SW 1271 (cell line): ENCODE measurements at regions not wholly inside any gene's neighbourhood (a gene's known extent, or its start where the extent isn't known, plus 50 kb on each side); places are given as distances from the start of the nearest gene placed in this dataset.
"Not testable (repeated sequence)": the region's sequence is repeated elsewhere in the genome, so short reads cannot be mapped to it uniquely, and the experiment has no call there.

Experiments used
- DNase-seq, 2 experiments: peaks; one replicate each; lab custom pipeline; 2025; lab: John Stamatoyannopoulos, UW

DNA sequence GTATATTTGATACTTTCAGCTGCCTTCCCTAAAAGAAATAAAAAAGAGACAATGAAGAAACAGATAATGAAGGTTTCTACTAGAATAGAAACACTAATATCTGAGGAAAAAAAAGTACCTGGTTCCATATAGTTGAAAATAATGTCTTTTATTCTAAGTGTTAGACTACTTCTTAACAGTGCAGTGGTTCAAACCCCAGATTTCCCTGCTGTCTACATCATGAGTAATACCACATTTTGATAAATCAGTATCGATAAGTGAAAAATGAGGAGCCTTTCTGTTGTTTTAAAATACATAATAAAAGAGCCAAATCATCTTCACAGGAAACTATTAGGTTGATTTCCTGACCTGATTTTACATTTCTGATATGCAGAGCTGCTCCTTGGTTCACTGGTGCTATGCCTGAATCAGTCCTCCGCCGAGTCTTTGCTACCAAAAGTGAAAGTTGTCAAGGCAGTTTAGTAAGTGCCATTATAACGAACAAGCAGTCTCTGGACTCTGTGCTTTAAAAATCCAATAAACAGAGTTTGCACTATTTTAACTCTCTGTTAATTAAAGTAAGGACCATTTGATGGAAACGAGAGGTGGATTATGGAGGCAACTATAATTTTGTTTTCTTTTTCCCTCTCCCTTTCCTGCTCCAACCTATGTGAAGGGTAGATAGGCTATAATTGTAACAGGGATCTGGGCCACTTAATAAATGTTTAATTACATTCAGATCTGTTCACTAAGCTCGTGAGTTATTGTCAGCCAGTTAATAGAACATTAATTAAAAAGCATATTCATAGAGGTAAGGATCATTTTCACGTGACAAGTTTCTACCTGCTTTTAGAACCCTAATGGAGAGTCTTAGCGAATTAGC lies 724.5 kb upstream of the RAG2 start:
- no peak for DNase-seq

DNA sequence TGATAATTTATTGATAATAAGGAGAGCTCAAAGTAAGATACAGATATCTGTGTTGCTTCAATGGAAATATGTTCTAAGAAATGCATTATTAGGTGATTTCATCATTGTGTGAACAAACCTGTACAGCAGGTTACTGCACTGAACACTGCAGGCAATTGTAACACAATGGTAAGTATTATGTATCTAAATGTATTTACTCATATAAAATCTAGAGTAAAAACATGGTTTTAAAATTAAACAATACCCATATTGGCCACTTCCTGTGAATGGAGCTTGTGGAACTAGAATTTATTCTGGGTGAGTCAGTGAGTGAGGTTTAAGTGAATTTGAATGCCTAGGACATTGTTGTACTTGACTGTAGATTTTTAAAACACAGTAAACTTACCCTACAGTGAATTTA lies 722.9 kb upstream of the RAG2 start:
- no peak for DNase-seq

DNA sequence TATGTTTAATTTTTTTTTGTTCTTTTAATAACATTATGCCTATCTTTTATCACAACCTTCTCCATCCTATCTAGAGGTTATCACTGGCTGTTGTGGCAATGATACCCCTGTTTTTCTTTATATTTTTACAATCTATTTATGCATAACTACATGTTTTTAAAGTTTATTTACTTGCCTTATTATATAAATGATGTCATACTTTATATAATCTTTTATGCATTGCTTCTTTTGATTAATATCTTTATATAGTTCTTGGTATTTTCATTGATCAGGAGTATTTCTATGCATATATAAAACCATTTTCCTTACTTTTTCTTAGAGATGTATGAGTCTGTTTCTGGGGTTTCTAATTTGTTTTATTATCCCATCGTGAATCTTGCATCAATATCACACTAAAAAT lies 719.8 kb upstream of the RAG2 start:
- DNase-seq: no peak

DNA sequence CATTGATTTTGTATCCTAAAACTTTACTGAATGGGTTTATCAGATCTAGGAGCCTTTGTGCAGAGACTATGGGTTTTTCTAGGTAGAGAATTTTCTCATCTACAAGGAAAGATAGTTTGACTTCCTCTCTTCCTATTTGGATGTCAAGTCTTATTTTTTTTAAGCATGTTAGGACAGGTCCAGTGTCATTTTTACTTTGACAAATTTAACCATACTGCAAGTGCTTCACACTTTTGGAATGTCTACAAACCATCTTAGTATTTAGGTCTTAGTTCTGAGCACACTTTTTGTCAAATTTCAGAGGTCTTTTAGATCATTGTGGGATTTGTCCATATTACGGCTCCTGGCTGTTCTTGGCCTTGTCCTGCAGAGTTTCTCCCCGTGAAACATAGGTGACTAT lies 715.2 kb upstream of the RAG2 start:
- no peak for DNase-seq

DNA sequence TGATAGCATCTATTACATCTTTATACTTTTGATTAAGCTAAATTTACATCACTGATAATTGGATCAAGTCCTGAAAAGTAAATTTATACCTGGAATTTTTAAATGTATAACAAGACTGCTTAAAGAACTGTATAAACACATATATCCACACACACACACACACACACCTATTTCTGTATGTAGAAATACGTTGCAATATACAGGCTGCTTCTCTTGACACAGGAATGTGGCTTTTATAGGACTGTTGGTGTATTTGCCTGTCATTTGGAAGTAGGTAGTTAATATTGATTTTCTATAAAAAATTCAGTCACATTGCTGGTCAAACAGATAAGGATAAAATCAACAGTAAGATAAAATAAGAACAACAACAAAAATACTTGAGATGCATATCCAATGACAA lies 708.5 kb upstream of the RAG2 start:
- no peak for DNase-seq

DNA sequence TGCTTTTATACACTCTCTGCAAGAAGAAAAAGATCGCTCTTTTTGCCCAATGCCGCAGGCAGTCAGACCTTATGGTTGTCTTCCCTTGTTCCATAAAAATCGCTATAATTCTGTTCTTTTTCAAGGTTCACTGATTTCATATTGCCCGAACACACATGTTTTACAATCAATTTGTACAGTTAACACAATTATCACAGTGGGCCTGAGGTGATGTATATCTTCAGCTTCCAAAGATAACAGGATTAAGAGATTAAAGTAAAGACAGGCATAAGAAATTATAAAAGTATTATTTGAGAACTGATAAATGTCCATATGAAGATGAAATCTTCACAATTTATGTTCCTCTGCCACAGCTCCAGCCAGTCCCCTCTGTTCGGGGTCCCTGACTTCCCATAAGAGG lies 703.4 kb upstream of the RAG2 start:
- not testable (repeated sequence) for DNase-seq

DNA sequence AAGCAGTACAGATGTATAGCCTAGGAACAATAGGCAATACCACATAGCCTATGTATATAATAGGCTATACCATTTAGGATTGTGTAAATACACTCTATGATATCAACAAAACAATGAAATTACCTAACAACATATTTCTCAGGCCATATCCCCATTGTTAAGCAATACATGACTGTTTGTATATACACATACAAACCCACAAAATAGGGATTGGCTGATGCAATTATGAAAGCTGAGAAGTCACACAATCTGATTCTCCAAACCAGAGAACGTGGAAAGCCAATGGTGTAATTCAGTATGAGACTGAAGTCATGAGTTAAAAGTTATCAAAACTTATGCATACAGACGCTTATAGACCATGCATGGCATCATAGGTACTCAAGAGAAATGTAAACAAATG lies 700.1 kb upstream of the RAG2 start:
- no peak for DNase-seq

DNA sequence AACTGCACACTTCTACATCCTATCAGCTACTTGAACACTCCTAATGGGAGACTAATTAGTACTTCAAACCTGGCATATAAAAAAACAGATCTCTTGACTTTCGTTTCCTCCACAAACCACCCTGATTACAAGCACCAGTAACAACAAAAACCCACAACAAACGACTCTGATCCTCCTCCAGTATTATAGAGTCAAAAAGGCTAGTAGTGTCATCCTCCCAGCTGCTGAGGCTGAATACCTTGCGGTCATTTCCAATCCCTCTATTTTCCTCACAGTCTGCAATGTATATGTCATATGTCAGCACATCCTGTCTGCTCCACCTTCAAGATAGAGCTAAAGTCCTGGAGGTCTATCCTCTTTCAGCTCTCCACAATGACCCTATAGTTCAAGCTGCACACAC lies 688.9 kb upstream of the RAG2 start:
- no peak for DNase-seq

DNA sequence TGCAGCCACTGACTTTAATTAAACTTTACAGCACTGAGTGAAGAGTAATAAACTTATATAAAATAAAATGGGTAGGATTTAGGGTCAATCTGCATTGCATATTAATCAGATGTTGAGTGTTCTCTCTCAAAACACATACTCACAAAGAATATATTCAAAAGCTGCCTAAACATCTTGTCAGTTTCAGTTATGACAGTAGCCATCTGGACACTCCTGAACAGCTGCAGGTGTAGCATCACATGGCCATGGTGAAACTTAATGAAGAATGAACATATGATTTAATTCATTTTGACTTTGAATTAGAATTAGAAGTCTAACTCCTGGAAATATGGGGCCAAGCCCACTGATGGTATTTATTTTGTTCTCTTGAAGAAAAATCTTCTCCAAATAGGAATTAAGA lies 684.3 kb upstream of the RAG2 start:
- DNase-seq: no peak

DNA sequence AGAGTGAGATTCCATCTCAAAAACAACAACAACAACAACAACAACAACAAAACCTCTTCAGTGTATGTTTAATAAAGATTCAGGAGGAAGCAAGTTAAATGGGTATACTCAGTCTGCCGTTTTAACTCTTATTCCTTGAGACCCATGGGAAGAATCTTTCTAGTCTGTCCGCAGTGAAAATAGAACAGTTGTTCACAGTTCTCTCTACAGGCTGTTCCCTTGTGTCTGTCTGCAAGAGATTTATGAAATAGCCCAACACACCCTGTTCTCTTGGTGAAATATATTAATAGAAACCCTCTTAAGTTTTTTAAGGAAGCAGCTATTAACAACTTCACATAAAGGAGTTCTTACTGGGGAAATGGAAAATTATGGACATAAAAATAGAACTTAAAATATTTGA lies 682.2 kb upstream of the RAG2 start:
- no peak for DNase-seq

DNA sequence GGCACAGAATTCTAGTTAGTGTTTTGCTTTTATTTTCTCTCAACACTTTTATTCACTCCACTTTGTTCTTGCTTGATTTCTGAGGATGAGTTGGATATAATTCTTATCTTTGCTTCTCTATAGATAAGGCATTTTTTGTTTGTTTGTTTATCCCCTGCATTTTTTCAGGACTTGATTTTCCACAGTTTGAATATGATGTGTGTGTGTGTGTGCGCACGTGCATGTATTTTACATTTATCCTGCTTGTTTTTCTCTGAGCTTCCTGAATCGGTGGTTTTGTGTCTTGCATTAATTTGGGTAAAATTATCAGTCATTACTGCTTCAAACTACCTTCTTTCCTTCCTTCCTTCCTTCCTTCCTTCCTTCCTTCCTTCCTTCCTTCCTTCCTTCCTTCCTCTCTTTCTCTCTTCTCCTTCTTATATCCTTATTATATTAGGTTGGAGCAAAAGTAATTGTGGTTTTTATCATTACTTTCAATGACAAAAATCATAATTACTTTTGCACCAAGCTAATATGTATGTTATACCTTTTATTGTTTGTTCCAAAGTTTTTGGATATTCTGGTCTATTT lies 679.9 kb upstream of the RAG2 start:
- DNase-seq: no peak

DNA sequence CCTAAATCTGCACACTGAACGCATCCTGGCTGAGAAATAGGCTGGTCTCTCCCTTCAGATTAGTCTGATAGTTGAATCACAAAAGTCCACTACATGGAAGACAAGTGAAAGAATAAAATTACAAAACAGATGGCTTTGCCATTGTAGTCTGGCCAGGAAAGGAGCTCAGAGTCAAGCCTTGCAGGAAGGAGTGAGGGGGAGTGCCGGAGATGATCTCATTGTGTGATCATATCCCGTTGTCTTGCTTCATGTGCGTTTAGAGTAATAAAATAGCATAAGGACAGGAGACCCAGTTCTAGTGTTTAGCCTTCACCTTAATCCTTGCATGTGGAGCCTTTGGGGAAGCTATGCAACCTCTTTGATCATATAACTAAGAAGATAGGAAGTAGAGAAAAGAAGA lies 666.7 kb upstream of the RAG2 start:
- no peak for DNase-seq

DNA sequence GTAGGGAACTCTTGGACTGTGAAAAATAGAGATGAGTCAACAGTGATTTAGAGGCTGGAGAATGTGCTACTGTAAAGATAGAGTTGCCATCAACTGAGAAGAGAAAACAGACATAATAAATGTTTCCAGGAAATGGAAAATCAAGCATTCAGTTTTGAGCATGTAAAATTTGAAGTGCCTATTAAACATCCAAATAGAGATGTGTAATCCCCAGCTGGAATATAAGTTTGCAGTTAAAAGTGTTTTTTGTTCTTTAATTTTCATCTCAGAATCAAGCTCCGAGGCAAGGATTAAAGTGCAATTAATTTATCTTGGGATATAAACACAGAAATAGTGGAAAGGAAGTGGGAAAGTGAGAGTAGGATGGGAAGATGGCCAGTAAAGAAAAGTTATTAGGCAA lies 666.0 kb upstream of the RAG2 start:
- DNase-seq: no peak

DNA sequence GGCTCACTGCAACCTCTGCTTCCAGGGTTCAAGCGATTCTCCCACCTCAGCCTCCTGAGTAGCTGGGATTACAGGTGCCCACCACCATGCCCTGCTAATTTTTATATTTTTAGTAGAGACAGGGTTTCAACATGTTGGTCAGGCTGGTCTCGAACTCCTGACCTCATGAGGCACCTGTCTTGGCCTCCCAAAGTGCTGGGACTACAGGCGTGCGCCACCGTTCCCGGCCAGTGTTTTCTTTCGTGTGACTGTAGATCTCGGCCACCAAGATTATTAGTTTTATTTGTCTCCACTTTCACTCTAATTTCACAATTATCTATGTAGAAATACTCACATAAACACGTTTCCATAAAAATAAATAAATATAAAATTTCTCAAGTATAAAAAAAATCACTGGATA lies 665.4 kb upstream of the RAG2 start:
- not testable (repeated sequence) for DNase-seq

DNA sequence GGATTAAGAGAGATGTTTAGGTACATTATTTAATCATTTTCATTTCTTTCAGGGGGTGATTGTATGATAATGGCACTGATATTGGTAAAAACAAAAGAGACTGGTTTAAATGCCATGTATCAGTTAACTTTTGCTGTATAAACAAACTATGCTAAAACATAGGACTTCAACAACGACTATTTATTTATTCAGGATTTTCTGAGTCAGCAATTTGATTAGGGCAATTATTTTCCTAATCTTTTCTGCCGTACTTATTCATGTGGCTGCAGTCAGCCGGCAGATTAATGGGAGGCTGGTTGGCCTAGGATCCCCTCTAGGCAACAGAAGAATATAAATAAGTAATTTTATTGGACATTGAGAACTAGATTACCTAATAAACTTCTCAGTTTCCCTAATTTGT lies 661.7 kb upstream of the RAG2 start:
- DNase-seq: no peak

DNA sequence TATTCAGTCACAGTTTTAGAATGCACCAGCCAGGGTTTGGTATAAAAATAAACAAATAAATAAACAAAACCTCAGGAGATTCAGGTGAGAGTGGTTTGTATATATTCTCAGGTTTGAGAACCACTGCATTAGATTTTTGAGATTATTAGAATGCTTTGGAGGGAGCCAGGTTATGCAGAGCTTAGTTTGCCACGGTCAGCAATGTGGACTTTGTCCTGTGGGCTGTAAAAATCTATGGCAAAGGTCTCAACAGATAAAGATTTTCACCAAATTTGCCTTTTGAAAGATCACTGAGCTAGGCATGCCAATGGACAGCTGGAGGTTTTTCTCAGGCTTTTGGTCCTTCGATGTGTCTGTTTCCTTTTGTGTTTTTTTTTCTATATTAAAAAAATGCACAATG lies 650.1 kb upstream of the RAG2 start:
- DNase-seq: no peak

DNA sequence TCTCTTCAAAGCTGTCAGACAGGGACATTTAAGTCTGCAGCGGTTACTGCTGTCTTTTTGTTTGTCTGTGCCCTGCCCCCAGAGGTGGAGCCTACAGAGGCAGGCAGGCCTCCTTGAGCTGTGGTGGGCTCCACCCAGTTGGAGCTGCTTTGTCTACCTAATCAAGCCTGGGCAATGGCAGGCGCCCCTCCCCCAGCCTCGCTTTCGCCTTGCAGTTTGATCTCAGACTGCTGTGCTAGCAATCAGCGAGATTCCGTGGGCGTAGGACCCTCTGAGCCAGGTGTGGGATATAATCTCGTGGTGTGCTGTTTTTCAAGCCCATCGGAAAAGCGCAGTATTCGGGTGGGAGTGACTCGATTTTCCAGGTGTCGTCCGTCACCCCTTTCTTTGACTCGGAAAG lies 648.1 kb upstream of the RAG2 start:
- DNase-seq: not testable (repeated sequence)

DNA sequence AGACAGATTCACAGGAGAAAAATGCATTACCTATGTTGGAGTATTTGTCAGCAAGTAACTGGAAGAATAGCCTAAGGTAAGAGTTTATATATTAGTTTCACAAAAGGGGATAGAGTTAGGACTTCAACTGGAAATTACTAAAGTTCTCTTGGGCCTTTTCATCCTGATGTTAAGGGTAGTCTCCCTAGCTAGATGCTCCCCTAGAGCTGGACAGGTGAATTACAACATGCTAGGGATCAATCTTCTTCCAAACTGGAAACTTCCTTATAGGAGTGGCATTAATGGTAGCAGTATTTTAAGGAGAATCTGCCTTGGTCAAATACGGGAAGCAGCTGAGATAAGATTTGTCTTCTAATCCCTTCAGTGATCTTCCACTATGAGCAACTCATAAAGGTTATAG lies 632.8 kb upstream of the RAG2 start:
- no peak for DNase-seq

DNA sequence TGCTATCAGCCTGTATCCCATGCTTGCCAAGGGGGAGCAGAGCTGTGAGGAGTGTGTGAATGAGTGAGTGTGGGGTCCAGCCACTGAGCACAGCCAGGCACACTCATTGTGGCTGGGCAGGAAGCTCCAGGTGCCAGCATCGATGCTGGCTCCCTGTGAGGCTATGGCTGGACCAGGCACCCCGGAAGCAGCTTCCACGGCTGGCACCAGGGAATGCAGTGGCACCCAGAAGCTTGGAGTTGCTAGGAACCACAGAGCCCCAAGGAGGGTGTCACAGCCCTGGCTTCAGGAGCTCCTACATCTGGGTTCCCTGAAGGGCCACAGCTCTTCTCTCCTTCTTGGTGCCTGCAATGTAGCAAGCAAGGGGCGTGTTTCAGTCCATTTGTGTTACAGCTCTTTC lies 625.9 kb upstream of the RAG2 start:
- no peak for DNase-seq

DNA sequence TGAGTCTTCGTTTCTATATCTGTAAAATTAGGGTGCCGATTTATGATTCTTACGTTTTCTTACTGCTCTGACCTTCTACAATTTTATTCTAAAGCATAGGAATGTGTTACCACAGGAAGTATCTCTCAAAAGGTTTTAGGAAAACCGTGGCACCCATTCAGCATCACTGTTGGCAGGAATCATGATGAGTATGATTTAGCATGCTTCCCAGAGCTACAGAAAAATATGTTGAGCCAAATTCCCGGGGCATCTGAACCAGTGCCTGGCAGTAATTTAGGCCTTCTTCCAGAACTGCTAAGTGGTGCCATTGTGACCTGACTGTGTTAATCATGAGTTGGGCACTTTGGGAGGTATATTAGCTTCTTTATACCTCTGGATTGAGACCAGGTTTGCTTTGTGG lies 605.0 kb upstream of the RAG2 start:
- DNase-seq: no peak

DNA sequence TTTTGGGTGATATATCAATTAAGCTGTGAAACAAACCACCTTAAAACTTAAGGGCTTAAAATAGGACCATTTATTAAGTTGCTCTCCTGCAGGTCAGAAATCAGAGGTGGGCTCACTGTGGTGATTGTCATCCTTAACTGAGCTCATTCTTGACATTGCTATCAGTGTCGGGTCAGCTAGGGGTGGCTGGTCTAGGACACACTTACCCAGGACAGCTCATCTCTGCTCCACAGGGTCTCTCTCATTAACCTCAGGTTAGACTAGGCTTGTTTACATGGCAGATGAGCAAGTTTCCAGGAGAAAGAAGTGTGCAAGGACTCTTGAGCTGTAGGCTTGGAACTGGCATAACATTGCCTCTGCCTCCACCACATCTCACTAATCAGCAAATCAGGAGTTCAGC lies 601.0 kb upstream of the RAG2 start:
- DNase-seq: no peak

DNA sequence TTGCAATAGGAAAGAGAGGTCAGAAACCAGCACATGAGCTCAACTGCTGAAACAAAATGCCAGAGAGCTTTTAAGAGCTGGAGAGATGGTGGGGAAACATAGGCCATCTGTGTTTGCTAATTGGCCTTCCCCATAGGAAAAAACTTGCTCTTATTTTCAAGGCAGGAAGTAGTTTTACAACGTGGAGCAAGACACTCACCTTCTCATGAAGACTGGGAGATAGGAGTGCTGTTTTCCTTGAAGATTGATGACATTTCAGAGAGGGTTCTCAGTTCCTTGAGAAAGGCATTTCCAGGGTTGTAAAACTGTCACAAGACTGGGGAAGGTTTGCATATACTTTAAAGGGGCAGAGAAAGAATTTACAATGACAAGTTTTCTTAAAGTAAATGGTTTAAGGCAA lies 586.3 kb upstream of the RAG2 start:
- no peak for DNase-seq

DNA sequence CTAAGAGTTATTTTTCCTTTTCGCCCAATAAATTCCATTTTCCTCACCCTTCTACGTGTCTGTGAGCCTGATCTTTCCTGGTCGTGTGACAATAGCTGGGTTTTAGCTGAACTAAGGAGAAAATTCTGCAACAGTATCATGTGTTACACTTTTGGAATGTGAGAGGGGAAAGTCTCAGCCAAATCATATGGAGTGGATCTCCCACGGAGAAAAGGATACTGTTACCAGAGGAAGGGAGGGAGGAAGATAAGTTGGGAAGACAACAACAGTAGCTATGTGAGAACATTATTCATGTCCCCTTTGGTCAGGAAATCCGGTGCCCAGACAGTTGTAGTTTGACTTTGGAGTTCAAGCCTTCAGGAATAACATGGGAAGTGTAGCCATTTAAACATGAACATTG lies 584.0 kb upstream of the RAG2 start:
- no peak for DNase-seq

DNA sequence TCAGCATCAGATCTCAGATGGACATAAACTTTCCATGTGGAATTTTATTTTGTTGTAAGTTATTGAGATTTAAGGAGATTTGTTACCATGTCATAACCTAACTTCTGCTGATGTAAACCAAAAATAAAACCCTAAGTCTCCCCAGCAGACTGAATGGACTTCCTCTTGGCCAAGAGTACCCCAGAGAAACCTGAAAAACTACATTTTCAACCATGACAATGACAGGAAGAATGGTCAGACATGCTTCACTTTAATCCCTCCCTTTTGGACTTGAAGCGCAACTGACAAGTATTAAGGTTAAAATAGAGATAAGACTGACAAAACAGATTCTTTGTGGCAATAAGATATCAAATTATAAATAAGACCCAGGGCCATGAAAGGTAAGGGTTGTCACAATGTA lies 579.7 kb upstream of the RAG2 start:
- DNase-seq: no peak
